Activated T-cell treated with anti-CD3 and anti-CD28 coated beads, Interleukin-2, amount 50 U/mL, for 72 hours (primary cell): ENCODE measurements at regions not wholly inside any gene's neighbourhood (a gene's known extent, or its start where the extent isn't known, plus 50 kb on each side); places are given as distances from the start of the nearest gene placed in this dataset.

Experiments
- ATAC-seq, 2 donors: fragments of 150-1000 bp; cut with Tn5 transposase; replicated peaks in 1 of 2; 2 replicates each; pipeline ENCODE4 v1.10.0; 2021; ENCODE audit warnings: moderate library complexity in 2 of 2, mild to moderate bottlenecking in 1 of 2
- DNase-seq, 2 donors: peaks; one replicate each; pipeline ENCODE4 v3.0.0; 2021 to 2022; ENCODE audit warnings: mixed read lengths in 1 of 2
- H3K27ac Mint-ChIP-seq: one replicate; pipeline ENCODE4 v1.8.0; 2022; ENCODE audit warnings: mild to moderate bottlenecking, moderate library complexity, mixed read lengths
- H3K27me3 Mint-ChIP-seq: one replicate; pipeline ENCODE4 v1.8.0; 2022; ENCODE audit warnings: low read depth, mixed read lengths
- H3K36me3 Mint-ChIP-seq, 2 donors: one replicate each; pipeline ENCODE4 v1.8.0; 2022; ENCODE audit warnings: mixed read lengths in 2 of 2, mild to moderate bottlenecking in 1 of 2; ENCODE audit not compliant: insufficient read depth in 2 of 2
- H3K4me1 Mint-ChIP-seq: one replicate; pipeline ENCODE4 v1.8.0; 2022; ENCODE audit warnings: low read depth, mixed read lengths
- H3K4me3 Mint-ChIP-seq, 2 donors: one replicate each; pipeline ENCODE4 v1.8.0; 2022; ENCODE audit warnings: mild to moderate bottlenecking in 2 of 2, mixed read lengths in 2 of 2, moderate library complexity in 2 of 2
- H3K9me3 Mint-ChIP-seq, 2 donors: one replicate each; pipeline ENCODE4 v1.8.0; 2022; ENCODE audit warnings: mixed read lengths in 2 of 2

DNA sequence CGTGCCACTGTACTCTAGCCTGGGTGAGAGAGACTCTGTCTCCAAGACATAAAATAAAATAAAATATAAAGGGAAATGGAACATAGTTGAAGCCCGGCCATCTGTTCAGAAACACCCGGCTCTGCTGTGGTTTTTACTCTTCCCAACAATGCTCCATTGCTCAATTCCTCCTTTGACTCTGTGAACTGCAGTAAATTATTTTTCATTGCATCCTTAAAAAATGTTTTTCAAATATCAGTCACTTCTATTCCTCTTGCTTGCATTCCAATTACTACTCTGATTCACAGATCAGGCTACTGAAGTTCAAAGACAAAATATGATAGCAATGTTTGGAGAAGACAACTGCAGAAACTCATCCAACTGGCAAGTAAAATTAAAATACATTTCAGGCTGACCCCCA is 983.0 kb downstream of the SORCS1 start:
- Mint-ChIP-seq H3K36me3 (no peaks in the 10 kb centered on the region), H3K9me3 (peaks cover 0 to 3% of the 10 kb centered on the region in 2 donors), H3K27me3 (no peaks in the 10 kb centered on the region), H3K4me1 (no peaks in the 10 kb centered on the region), H3K4me3 (no peak overlapping the region), H3K27ac (no peak overlapping the region)
- ATAC-seq: no peak
- no peak for DNase-seq

DNA sequence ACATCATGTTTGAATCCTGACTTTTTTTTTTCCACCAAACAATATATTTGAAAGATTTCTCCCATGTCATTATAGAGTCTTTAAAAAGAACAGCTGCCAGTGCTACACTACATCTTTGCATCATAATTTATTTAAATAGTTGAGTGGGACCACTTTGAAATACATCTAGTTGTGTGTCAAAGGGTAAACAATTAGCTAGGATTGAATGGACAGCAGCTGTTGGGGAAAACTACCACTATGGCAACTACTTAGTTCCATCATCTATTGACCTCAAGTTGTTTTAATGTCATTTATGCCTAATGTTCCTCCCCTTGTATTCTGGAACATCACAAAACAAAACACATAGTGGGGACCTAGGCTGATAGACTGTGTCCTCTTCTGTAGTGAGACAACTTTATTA is 985.1 kb downstream of the SORCS1 start:
- Mint-ChIP-seq H3K27ac (no peak overlapping the region), H3K4me3 (no peak overlapping the region), H3K36me3 (no peaks in the 10 kb centered on the region), H3K4me1 (no peaks in the 10 kb centered on the region), H3K9me3 (no peaks in the 10 kb centered on the region), H3K27me3 (no peaks in the 10 kb centered on the region)
- ATAC-seq (no peak), DNase-seq (no peak)

DNA sequence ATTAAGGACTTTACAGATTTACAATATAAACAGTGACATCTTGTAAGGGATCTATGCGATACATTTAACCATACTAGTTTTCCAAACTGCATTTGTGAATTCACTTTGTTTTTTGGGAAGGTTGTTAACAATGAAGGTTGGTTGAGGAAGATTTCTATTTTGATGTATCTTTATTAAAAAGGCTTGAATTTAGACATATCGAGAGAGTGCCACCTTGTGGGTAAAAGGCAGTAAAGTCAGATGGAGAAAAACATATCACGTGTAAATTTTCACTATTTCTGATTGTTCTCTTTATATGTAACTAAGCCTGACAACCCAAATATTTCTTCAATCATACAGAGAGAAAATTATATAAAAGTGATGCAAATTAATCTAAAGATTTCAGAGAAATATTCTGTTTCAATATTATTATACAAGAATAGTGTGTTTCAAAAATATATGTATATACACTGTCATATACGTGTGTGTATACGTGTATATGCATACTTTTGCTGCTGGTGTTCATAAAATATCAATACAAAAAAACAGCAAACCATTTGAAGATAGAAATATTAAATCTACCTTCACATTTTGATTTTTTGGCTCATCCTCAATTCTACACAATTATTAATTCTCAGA is 988.6 kb downstream of the SORCS1 start:
- Mint-ChIP-seq H3K36me3 (no peaks in the 10 kb centered on the region), H3K27me3 (no peaks in the 10 kb centered on the region), H3K9me3 (peaks cover 0 to 2% of the 10 kb centered on the region in 2 donors), H3K27ac (no peak overlapping the region), H3K4me1 (no peaks in the 10 kb centered on the region), H3K4me3 (no peak overlapping the region)
- DNase-seq (no peak), ATAC-seq (no peak)

DNA sequence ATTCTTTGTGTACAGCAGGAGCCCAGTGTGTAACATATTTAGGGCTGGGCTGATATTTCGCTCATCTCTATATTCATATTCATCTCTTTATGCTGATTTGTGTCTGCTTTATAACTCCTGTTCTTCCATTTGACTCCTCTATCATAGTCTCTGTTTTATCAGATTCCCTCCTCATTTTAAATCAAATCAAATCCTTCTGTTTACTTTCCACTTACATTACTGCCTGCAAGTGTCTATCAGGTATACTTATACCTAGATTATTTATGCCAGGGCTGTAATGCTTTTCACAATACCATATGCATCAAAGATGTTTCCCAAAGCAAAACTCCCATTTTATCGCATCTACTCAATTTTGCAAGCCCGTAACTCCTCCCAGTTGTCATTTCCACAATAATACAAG is 990.7 kb downstream of the SORCS1 start:
- DNase-seq: no peak
- Mint-ChIP-seq H3K9me3 (peaks cover 2 to 4% of the 10 kb centered on the region in 2 donors), H3K4me1 (no peaks in the 10 kb centered on the region), H3K36me3 (no peaks in the 10 kb centered on the region), H3K4me3 (no peak overlapping the region), H3K27ac (no peak overlapping the region), H3K27me3 (no peaks in the 10 kb centered on the region)
- ATAC-seq: no peak

DNA sequence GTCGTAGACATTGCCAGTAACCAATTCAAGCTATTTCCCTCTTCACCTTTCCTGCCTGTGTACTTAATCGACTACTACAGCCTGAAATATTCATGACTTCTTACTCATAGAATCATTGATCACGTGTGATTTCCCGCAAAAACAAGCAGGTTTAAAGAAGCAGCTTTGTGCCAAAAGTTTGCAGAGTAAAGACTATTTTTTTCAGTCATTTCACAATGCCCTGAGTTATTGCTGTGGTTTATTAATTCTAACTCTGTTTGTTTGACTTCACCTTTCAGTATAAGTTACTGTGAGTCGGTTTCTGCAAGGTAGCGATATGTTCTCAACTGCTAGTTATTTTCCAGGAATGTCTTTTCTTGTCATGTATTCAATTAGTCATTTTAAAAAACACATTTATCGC is 995.3 kb downstream of the SORCS1 start:
- Mint-ChIP-seq H3K4me1 (no peaks in the 10 kb centered on the region), H3K9me3 (peaks cover 2 to 4% of the 10 kb centered on the region in 2 donors), H3K4me3 (no peak overlapping the region), H3K27ac (no peak overlapping the region), H3K27me3 (no peaks in the 10 kb centered on the region), H3K36me3 (no peaks in the 10 kb centered on the region)
- ATAC-seq (no peak), DNase-seq (no peak)

DNA sequence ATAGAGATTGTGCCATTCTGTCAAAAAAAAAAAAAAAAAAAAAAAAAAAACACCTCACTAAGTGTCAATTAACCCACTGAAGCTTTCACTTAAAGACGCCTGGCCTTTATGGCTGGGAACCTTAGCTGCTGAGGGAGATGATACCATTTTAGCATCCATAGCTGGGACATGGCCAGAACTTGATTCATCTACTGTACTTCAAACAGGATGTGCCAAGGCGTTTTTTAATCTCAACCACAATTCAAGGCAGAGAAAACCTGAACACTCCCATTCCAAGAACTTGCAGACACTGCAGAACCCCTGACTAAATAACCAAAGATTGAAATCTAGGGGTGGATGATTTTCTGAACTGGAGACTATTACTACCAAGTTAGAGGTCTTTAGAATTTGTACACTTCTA is 996.6 kb downstream of the SORCS1 start:
- no peak overlapping the region for H3K4me3 Mint-ChIP-seq
- no peaks in the 10 kb centered on the region for H3K4me1 Mint-ChIP-seq
- DNase-seq: no peak
- H3K9me3 Mint-ChIP-seq: peaks cover 2 to 5% of the 10 kb centered on the region in 2 donors
- H3K36me3 Mint-ChIP-seq: no peaks in the 10 kb centered on the region
- no peak for ATAC-seq
- no peaks in the 10 kb centered on the region for H3K27me3 Mint-ChIP-seq
- H3K27ac Mint-ChIP-seq: no peak overlapping the region

DNA sequence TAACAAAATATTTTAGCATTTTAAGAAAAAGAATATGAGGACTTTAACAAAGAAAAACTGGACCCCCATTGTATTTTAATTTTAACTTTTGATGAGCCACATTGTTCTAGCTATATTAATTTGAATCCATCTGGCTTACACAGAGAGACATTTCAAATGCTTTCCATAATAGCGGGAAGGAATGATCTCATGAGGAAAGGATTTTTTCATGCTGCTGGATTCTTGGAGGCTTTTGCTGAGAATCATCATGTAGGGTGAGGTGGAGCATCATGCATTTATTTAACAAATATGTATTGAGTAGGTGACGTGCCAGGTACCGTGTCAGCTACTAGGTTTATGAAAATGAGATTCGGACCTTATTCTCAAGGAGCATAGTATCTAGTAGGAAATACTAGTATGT is 1006.3 kb downstream of the SORCS1 start:
- no peak for ATAC-seq
- Mint-ChIP-seq H3K27ac (no peak overlapping the region), H3K4me1 (no peaks in the 10 kb centered on the region), H3K27me3 (no peaks in the 10 kb centered on the region), H3K9me3 (peaks cover 0 to 7% of the 10 kb centered on the region in 2 donors), H3K36me3 (no peaks in the 10 kb centered on the region), H3K4me3 (no peak overlapping the region)
- DNase-seq: no peak

DNA sequence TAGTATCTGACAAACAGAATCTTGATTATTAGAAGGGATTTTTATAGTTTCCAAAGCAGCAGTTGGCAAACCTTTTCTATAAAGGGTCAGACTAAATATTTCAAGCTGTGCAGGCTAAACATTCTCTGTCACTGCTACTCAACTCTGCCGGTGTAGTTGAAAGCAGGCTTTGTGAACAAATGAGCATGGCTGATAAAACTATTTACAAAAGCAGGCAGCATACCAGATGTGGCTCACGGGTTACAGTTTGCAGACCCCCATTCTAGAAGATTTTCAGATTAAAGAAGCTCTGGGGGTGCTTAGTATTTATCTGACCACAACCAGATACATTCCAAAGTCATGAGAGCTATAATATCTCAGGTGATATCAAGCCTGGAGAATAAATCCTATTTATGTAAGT is 1017.5 kb downstream of the SORCS1 start:
- no peaks in the 10 kb centered on the region for H3K9me3 Mint-ChIP-seq
- no peak overlapping the region for H3K4me3 Mint-ChIP-seq
- no peaks in the 10 kb centered on the region for H3K36me3 Mint-ChIP-seq
- ATAC-seq (no peak), DNase-seq (no peak)
- H3K27me3 Mint-ChIP-seq: no peaks in the 10 kb centered on the region
- H3K4me1 Mint-ChIP-seq: no peaks in the 10 kb centered on the region
- H3K27ac Mint-ChIP-seq: no peak overlapping the region

DNA sequence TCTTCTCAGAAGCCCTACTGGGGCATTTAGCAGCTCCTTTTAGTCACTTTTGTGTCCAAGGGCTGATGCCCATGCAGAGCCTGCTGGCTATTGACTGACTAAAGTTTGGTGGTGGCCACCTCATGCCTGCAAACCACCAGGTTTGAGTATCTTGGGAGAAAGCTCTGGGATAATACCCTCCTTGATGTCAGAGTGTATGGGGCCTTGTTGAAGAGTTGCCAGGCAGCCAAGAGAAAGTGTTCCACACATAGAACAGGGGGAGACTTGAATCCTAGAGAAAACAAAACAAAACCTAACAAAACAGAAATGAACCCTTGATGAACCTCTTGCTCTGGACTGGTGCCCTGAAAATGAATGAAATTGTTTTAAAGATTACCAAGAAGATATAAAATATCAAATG is 1024.6 kb downstream of the SORCS1 start:
- Mint-ChIP-seq H3K4me1 (no peaks in the 10 kb centered on the region), H3K4me3 (no peak overlapping the region), H3K27ac (no peak overlapping the region), H3K9me3 (no peaks in the 10 kb centered on the region), H3K36me3 (no peaks in the 10 kb centered on the region), H3K27me3 (no peaks in the 10 kb centered on the region)
- DNase-seq (no peak), ATAC-seq (no peak)

DNA sequence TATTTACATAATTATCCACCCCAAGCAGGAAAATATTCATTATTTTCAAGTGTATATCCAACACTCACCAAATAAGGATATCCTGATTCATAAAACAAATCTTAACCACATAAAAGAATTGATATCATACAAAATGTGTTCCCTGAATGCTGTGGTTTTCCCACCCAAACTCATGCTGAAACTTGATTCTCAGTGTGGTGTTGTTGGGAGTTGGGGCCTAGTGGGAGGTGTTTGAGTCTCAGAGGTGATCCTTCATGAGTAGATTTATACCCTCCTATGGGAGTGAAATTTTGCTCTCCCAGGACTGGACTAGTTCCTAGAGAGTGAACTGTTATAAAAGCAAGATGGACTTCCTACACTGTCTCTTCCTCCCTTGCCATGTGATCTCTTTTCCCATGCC is 1028.3 kb downstream of the SORCS1 start:
- H3K27ac Mint-ChIP-seq: no peak overlapping the region
- peaks cover 1 to 2% of the 10 kb centered on the region in 2 donors for H3K9me3 Mint-ChIP-seq
- no peaks in the 10 kb centered on the region for H3K27me3 Mint-ChIP-seq
- no peaks in the 10 kb centered on the region for H3K4me1 Mint-ChIP-seq
- ATAC-seq (no peak), DNase-seq (no peak)
- no peak overlapping the region for H3K4me3 Mint-ChIP-seq
- no peaks in the 10 kb centered on the region for H3K36me3 Mint-ChIP-seq

DNA sequence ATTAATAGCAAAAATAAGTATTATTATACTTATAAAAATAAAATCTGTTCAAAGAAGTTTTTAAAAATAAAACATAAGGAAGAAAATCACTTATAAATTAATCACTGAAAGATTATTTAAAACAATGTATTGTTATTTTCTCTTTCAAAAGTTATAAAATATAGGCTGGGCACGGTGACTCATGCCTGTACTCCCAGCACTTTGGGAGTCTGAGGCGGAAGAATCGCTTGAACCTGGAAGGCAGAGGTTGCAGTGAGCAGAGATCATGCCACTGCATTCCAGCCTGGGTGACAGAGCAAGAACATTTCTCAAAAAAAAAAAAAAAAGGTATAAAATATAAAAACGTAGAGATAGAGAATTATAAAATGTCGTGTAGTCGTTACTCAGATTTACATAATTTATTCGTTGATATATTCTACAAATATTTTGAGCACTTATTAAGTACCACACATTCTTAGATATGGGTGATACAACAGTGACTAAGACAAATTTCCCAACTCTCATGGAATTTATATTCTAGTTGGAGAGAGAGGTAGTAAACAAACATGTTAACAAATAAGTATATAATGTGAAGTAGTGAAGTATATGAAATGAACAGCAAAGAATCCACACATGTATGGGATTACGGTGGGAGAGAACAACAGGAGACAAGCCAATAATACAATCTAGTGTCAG is 1030.0 kb downstream of the SORCS1 start:
- Mint-ChIP-seq H3K27me3 (no peaks in the 10 kb centered on the region), H3K4me1 (no peaks in the 10 kb centered on the region), H3K4me3 (no peak overlapping the region), H3K27ac (no peak overlapping the region), H3K9me3 (peaks cover 4 to 5% of the 10 kb centered on the region in 2 donors), H3K36me3 (no peaks in the 10 kb centered on the region)
- DNase-seq (no peak), ATAC-seq (no peak)

DNA sequence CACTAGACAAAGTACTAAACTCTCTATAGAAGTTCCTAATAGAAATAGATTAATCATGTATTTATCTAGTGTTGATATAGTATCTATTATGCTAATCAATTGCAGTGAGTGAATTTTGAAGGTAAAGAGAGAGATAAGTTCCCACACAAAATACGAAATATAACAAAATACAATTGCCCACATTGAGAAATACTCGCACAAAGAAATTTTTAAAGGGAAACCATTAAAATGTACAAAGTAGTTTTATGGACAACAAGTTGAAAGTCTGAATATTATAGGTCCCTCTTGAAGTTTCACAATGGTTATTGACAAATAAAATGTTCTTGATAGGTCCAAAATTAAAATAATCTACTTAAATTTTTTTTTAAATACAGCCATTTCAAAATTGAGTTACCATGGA is 1031.1 kb downstream of the SORCS1 start:
- no peak for DNase-seq
- Mint-ChIP-seq H3K27me3 (no peaks in the 10 kb centered on the region), H3K9me3 (peaks cover 5 to 6% of the 10 kb centered on the region in 2 donors), H3K4me3 (no peak overlapping the region), H3K4me1 (no peaks in the 10 kb centered on the region), H3K36me3 (no peaks in the 10 kb centered on the region), H3K27ac (no peak overlapping the region)
- ATAC-seq: no peak

DNA sequence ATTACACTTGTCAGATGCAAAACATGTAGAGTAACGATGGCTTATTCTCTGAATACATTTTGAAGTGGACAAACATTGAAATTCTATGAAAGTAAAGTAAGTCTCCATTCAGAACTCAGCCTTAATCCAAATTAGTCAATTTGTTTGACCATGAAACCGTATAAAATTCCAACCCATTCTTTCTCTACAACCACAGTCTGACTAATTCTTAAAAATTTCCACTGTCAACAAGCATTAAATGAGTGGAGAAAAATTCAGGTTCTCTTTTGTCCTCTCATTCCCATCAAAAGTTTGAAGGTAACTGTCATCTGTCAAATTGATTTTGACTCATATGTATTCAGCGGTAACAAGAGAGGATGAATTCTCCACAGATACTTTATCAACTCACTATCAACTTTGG is 1031.5 kb downstream of the SORCS1 start:
- no peaks in the 10 kb centered on the region for H3K27me3 Mint-ChIP-seq

DNA sequence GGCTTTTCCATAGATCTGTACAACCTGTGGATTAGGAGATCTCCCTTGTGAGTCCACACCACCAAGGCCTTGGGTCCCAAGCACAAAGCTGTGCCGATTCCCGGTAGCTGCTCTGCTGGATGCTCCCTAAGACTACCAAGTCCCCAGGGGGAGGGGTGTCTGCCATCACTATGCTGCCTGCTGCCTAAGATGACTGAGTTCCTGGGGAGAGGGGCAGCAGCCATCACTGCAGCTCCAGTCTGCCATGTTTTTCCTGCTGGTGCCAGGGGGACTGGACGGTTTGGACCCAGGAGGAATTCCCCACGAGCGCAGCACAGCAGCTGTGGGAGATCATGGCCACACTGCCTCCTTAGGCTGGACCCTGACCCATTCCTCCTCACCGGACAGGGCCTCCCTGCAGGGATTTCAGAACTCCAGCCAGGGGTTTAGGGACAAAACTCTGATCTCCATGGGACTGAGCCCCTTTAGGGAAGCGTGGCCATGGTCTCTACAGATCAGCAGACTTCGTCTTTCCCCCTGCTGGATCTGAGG is 1049.8 kb downstream of the SORCS1 start:
- Mint-ChIP-seq H3K9me3 (peaks cover 16 to 21% of the 10 kb centered on the region in 2 donors), H3K27me3 (no peaks in the 10 kb centered on the region), H3K4me3 (no peak overlapping the region), H3K36me3 (peaks cover 0 to 6% of the 10 kb centered on the region in 2 donors), H3K4me1 (no peaks in the 10 kb centered on the region), H3K27ac (no peak overlapping the region)
- ATAC-seq (no peak), DNase-seq (no peak)

More for the DNA sequence above, 1031.5 kb downstream of the SORCS1 start:
- no peak overlapping the region for H3K4me3 Mint-ChIP-seq
- H3K27ac Mint-ChIP-seq: no peak overlapping the region
- peaks cover 5 to 6% of the 10 kb centered on the region in 2 donors for H3K9me3 Mint-ChIP-seq
- H3K4me1 Mint-ChIP-seq: no peaks in the 10 kb centered on the region
- H3K36me3 Mint-ChIP-seq: no peaks in the 10 kb centered on the region
- DNase-seq: no peak
- no peak for ATAC-seq
